Kidney glomerular epithelial cell (primary cell): ENCODE measurements at regions not wholly inside any gene's neighbourhood (a gene's known extent, or its start where the extent isn't known, plus 50 kb on each side); places are given as distances from the start of the nearest gene placed in this dataset.

Experiments used
- DNase-seq: peaks from one replicate; lab custom pipeline; 2025; lab: John Stamatoyannopoulos, UW

DNA sequence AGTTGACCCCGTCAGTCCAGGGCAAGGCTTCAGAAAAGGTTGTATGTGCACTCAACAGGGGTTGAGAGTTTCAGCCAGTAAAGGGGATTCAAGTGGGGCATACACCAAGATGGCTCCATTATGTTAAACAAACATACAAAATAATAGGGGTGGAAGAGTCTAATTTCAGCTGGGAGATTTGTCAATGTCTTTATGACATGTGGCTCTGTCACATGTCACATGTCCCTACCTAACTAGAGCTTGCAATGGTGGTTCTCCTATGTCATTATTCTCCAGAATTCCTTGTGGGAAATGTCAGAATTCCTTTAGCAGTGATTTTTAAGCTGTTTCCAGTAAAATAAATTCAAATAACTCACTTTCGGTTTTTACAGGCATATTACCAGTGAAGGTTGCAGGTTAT is 392.0 kb upstream of the ADGRL4 start:
- no peak for DNase-seq

DNA sequence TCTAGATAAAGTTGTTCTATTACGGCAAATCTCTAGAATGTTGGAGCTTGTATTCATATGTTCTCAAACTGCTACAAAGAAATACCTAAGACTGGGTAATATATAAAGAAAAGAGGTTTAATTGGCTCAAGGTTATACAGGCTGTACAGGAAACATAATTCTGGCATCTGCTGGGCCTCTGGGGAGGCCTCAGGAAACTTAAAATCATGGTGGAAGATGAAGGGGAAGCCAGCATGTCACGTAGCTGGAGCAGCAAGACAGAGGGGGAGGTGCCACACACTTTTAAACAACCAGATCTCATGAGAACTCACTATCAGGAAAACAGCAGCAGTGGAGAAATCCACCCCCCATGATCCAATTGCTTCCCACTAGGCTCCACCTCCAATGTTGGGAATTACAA is 390.4 kb upstream of the ADGRL4 start:
- no peak for DNase-seq

GRCh38 chr1:79388694-79389361 is 382.3 kb upstream of the ADGRL4 start:
- no peak for DNase-seq

DNA sequence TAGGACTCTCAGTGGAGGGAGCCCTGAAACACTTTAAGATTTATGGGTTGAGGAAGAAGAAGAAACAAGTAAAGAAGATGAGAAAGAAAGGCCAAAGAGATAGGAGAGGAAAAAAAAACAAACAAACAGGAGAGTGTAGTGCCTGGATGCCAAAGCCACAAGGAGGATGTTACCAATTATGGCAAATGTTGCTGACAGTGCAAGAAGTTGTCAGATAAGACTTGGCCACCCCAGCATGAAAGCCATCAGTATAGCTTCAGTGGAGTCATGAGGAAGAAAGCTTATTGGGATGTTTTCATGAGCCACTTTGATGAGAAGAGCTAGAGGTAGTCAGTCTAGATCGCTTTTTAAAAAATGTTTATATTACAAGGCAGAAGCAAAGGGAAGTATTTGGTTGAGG is 380.2 kb upstream of the ADGRL4 start:
- DNase-seq = no peak

GRCh38 chr1:79380078-79380477 is 373.5 kb upstream of the ADGRL4 start:
- DNase-seq = no peak

DNA sequence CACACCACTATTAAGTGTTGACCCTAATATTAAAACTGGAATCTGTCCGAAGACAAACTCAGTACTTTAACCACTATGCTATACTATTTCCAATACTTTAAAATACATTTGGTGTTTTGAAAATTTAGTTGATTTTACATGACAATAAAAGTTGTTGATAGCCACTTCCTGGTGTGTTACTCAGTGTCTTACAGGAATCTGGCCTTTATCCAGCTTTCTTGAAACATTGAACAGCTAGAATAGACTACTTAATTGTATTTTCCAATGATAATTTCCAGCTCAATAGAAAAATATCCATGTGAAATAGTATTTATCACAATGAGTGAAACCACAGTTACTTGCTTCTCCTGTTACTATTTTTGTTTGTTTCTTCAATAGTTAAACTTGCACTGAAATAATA is 369.6 kb upstream of the ADGRL4 start:
- no peak for DNase-seq

GRCh38 chr1:79375352-79375751 is 368.8 kb upstream of the ADGRL4 start:
- DNase-seq = no peak

DNA sequence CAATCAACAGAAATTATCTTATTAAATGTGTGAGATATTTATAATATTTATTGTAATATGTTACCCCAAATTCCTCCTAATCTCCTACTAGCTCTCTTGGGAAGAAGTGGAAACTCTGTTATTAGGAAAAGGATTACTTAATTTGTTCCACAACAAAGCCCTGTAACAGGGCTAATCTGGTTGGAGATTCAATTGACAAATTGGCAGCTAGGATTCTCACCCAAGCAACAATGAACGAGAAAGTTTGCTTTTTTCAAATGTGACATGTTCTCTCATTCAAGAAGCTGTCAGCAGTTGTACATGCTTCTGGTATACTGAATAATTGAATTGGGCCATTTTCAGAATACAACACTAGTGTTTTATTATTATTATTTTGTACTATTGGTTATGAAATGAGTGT is 367.9 kb upstream of the ADGRL4 start:
- DNase-seq = no peak

- DNase-seq = peak; percentile 47
These were observed 367.1 kb upstream of the ADGRL4 start for GRCh38 chr1:79373481-79374125.

GRCh38 chr1:79371802-79372201 is 365.3 kb upstream of the ADGRL4 start:
- DNase-seq = no peak

DNA sequence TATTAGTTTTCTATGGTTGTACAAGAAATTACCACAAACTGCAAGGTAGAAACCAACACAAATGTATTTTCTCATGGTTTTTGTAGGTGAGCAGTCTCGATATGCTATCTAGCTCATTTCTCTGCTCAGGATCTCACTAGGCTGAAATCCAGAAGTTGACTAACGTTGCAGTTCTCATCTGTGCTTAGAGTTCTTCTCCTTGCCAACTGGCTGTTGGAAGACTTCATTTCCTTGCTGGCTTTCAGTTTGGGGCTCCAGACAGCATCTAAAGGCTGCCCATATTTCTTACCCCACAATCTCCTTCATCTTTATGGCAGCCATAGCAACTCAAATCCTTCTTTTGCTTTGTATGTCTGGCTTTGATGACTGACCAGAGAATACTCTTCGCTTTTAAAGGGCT is 362.6 kb upstream of the ADGRL4 start:
- DNase-seq = no peak

GRCh38 chr1:79364896-79365295 is 358.4 kb upstream of the ADGRL4 start:
- no peak for DNase-seq

GRCh38 chr1:79363430-79363829 is 356.9 kb upstream of the ADGRL4 start:
- DNase-seq = no peak

GRCh38 chr1:79362470-79362869 is 355.9 kb upstream of the ADGRL4 start:
- DNase-seq = no peak

DNA sequence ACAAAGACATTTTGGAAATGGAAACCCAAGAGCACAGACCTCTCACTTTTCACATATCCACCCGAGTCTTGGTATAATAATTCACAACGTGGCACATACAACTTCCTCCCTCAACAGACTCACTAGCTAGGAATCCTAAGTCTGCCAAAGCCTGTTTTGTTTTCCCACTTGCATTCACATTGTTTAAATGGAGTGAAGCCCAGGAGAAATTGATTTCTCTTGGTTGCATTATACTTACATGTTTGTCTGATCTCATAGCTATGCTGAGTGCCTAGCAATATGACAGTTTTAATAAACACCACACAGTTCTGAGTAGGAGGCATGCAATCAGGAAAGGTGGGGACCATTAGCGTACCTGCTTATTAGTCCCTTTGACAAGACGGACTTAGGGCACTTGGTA is 348.6 kb upstream of the ADGRL4 start:
- peak; percentile 48 for DNase-seq

GRCh38 chr1:79353224-79353623 is 346.7 kb upstream of the ADGRL4 start:
- peak; percentile 15 for DNase-seq

GRCh38 chr1:79326875-79327274 is 320.3 kb upstream of the ADGRL4 start:
- DNase-seq = no peak

DNA sequence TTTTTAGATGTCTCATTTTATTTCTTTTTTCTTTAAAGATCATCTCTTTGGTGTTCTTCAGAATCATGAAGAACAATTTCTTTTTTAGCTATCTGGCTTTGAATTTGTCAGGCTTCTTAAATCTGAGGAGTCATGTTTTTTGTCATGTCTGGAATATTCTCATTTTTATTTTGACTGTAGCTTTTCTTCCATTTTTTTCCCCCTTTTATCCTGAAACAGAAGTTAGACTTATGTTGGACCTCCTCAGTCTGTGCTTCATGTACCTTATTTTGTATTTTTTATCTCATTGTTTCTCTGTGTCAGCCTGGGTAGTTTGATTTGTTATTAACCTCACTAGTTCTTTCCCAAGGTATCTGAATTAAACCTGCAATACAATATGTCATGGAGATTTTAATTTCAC is 319.2 kb upstream of the ADGRL4 start:
- DNase-seq = no peak

DNA sequence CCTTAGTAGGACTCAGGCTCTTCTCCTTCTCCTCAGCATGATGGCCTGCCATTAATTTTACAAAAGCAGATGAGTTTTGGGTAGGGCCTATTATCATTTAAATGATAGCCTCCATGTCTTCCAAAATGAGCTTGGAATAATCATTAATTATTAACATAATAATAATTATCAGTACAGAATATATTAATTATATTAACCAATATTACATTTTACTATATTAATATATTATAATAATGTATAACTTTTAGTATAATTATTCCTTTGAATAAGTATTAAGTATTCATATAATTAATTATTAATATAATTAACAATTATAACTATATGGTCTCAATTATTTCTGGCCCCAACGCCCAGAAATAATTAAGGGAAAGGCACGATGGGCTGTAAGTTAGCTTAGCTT is 318.6 kb upstream of the ADGRL4 start:
- no peak for DNase-seq

GRCh38 chr1:79323239-79324025 is 316.9 kb upstream of the ADGRL4 start:
- peak; percentile 99 for DNase-seq

GRCh38 chr1:79322511-79323027 is 316.0 kb upstream of the ADGRL4 start:
- DNase-seq = no peak

DNA sequence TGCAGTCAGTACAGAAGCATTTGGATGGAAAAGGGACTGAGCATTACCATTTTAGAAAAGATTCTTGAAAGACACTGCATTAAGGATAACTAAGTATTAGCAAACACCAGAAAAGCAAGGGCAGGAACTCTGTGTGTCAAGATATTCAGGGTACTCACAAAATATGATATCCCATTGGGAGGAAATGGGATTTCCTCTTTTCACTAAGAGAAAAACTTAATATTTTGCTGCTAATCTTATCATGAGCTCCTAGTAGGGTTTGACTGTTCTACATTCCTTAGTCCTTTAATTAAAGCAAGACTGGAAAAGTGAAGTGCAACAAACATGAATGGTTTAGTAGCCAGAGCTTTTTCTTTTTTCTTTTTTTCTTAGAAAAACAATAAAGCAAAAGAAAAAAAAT is 305.9 kb upstream of the ADGRL4 start:
- DNase-seq = no peak

GRCh38 chr1:79310609-79311008 is 304.1 kb upstream of the ADGRL4 start:
- DNase-seq = no peak
